Gastrocnemius medialis (tissue), 4 donors: ENCODE measurements at regions not wholly inside any gene's neighbourhood (a gene's known extent, or its start where the extent isn't known, plus 50 kb on each side); places are given as distances from the start of the nearest gene placed in this dataset.

Experiments
- ATAC-seq, 2 donors: fragments of 150-250 bp; one replicate each; pipeline ENCODE4 v1.9.1; 2016
- DNase-seq, 2 donors: peaks; one replicate each; pipeline ENCODE4 v3.0.0-alpha.2; 2019
- H3K27ac ChIP-seq, 4 donors: fragments of 200-600 bp; sonication (generic); 1 replicate in 1 of 4; 2 replicates in 3 of 4; pipeline ENCODE4 v1.5.1; 2016 to 2018; ENCODE audit warnings: mild to moderate bottlenecking in 2 of 4, moderate library complexity in 1 of 4
- H3K27me3 ChIP-seq, 3 donors: fragments of 200-600 bp; sonication (generic) in 2 of 3; 1 replicate in 1 of 3; 2 replicates in 2 of 3; pipeline versions ENCODE4 v1.5.1 to v1.6.0; 2016 to 2019; ENCODE audit warnings: mild to moderate bottlenecking in 1 of 3, moderate library complexity in 1 of 3
- H3K36me3 ChIP-seq, 2 donors: fragments of 200-600 bp; sonication (generic) in 1 of 2; one replicate each; pipeline ENCODE4 v1.5.1; 2017 to 2018
- H3K4me1 ChIP-seq, 2 donors: fragments of 200-600 bp; sonication (generic) in 1 of 2; one replicate each; pipeline ENCODE4 v1.5.1; 2016 to 2017; ENCODE audit warnings: mild to moderate bottlenecking in 2 of 2
- H3K4me3 ChIP-seq, 4 donors: fragments of 200-600 bp; sonication (generic) in 3 of 4; 1 replicate in 1 of 4; 2 replicates in 3 of 4; pipeline ENCODE4 v1.5.1; 2016 to 2019; ENCODE audit warnings: mild to moderate bottlenecking in 2 of 4
- H3K9me3 ChIP-seq, 3 donors: fragments of 200-600 bp; sonication (generic) in 2 of 3; 1 replicate in 1 of 3; 2 replicates in 2 of 3; pipeline ENCODE4 v1.5.1; 2016 to 2019
- POLR2A ChIP-seq, 2 donors: fragments of 450-650 bp; IDR thresholded peaks; one replicate each; pipeline ENCODE4 v1.6.1; 2017; ENCODE audit warnings: antibody characterized with exemption in 2 of 2, mild to moderate bottlenecking in 2 of 2, moderate library complexity in 2 of 2
- in situ Hi-C, 4 donors: fragments of 200-750 bp; cut with MboI; loops; one replicate each; pipeline versions ENCODE4 v1.15.0 to v1.8.0; 2017; ENCODE audit warnings: low sequenced_read_pairs in 4 of 4
- intact Hi-C: fragments of 100-400 bp; cut with DNase I; formaldehyde crosslinking; loops from one replicate; pipeline ENCODE4 v1.15.1; 2023; ENCODE audit warnings: low total_unique reads
- TF ChIP-seq, protein P1 (sequence below), 5 experiments: fragments of 450-650 bp in 3 of 5; fragments of 200-600 bp in 2 of 5; sonication (generic) in 2 of 5; IDR thresholded peaks in 4 of 5; conservative IDR thresholded peaks in 1 of 5; 1 replicate in 4 of 5; 2 replicates in 1 of 5; pipeline ENCODE4 v1.5.1; 2016 to 2019; ENCODE audit warnings: antibody characterized with exemption in 5 of 5, mild to moderate bottlenecking in 3 of 5, moderate library complexity in 3 of 5

DNA sequence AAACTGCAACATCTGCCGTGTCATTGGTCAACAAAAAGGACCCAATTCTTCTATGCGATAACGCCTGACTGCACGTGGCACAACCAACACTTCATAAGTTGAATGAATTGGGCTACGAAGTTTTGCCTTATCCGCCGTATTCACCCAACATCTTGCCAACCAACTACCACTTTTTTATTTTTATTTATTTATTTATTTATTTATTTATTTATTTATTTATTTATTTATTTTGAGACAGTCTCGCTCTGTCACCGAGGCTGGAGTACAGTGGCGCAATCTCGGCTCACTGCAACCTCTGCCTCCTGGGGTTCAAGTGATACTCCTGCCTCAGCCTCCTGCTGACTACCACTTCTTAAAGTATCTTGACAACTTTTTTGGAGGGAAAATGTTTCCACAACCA is 127.4 kb downstream of the RASSF9 start:
- intact Hi-C loops (no loop called here), in situ Hi-C loops (no loop called here)
- Histone ChIP-seq H3K4me3 (no peak overlapping the region), H3K27ac (no peak overlapping the region), H3K9me3 (no peaks in the 10 kb centered on the region), H3K27me3 (no peaks in the 10 kb centered on the region), H3K36me3 (no peaks in the 10 kb centered on the region), H3K4me1 (peaks cover 0 to 13% of the 10 kb centered on the region in 2 donors)
- TF ChIP-seq, protein P1, sequence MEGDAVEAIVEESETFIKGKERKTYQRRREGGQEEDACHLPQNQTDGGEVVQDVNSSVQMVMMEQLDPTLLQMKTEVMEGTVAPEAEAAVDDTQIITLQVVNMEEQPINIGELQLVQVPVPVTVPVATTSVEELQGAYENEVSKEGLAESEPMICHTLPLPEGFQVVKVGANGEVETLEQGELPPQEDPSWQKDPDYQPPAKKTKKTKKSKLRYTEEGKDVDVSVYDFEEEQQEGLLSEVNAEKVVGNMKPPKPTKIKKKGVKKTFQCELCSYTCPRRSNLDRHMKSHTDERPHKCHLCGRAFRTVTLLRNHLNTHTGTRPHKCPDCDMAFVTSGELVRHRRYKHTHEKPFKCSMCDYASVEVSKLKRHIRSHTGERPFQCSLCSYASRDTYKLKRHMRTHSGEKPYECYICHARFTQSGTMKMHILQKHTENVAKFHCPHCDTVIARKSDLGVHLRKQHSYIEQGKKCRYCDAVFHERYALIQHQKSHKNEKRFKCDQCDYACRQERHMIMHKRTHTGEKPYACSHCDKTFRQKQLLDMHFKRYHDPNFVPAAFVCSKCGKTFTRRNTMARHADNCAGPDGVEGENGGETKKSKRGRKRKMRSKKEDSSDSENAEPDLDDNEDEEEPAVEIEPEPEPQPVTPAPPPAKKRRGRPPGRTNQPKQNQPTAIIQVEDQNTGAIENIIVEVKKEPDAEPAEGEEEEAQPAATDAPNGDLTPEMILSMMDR (IDR thresholded peaks at IDR 0.05 in 4 of 5, conservative IDR thresholded peaks at IDR 0.05 in 1 of 5), result no peak
- TF ChIP-seq POLR2A (IDR thresholded peaks at IDR 0.05), result no peak
- ATAC-seq, result no peak
- DNase-seq, result no peak

DNA sequence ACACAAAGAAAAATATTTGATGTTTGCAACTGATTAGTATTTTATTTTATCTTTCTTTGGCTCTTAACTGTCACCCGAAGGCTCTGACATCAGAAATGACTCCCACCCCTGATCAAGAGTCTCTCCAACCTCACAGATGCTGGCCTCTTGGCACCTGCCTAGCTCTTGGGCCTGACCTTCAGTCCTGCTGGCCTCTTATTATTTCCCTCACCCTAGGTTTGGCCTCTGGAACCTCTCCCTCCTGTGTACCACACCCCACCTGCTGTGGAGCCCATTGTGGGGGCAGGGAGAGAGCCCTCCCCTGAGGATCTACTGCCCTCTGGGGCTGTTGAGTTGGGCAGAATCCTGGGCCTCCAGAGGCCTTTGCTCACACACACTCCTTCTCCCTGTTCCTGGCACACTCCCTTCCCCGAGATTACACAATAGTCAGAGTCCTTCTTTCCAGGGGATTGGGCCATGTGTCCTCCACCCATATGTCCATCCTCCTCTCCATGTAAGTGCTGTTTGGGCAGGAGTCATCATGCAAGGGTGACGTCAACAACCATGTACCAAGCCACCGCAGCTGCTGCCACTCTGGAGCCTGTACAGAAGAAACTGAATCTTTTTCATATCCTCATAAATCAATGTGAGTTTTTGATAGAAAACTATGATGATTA is 124.3 kb downstream of the RASSF9 start:
- Histone ChIP-seq H3K36me3 (no peaks in the 10 kb centered on the region), H3K27me3 (no peaks in the 10 kb centered on the region), H3K27ac (peak overlapping the region in 3 of 4 donors; percentile 55 to 66 (median 57)), H3K9me3 (no peaks in the 10 kb centered on the region), H3K4me3 (no peak overlapping the region), H3K4me1 (peaks cover 0 to 13% of the 10 kb centered on the region in 2 donors)
- intact Hi-C loops (no loop called here), in situ Hi-C loops (no loop called here)
- peak; percentile 46 to 63 for DNase-seq
- ATAC-seq, result peak; percentile 81 to 94
- no peak for TF ChIP-seq POLR2A (IDR thresholded peaks at IDR 0.05)
- TF ChIP-seq, protein P1 (IDR thresholded peaks at IDR 0.05 in 4 of 5, conservative IDR thresholded peaks at IDR 0.05 in 1 of 5), result no peak

DNA sequence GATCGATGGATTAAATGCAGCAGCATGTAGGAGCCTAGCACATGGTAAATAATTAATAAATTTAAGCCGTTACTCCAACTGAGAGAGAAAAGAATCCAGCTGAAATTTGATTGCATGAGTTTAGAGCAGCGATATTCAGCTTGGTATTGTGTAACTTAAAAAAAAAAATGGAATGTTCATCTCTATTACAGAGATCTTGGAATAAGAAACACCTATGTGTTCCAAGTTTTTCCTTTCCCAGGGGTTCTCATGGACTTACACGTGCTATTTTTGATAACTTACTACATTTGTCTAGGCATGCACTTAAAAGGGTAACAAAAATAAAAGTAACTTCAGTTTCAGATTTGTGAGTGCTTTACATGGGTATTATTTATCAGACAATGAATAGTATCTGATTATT is 122.8 kb downstream of the RASSF9 start:
- Histone ChIP-seq H3K27me3 (no peaks in the 10 kb centered on the region), H3K4me1 (peaks cover 0 to 13% of the 10 kb centered on the region in 2 donors), H3K36me3 (no peaks in the 10 kb centered on the region), H3K9me3 (no peaks in the 10 kb centered on the region), H3K27ac (peak overlapping the region; percentile 9 to 57 (median 15)), H3K4me3 (no peak overlapping the region)
- DNase-seq, result no peak
- ATAC-seq, result peak; percentile 81 to 84
- in situ Hi-C loops (no loop called here), intact Hi-C loops (no loop called here)
- TF ChIP-seq, protein P1 (IDR thresholded peaks at IDR 0.05 in 4 of 5, conservative IDR thresholded peaks at IDR 0.05 in 1 of 5), result no peak
- no peak for TF ChIP-seq POLR2A (IDR thresholded peaks at IDR 0.05)

DNA sequence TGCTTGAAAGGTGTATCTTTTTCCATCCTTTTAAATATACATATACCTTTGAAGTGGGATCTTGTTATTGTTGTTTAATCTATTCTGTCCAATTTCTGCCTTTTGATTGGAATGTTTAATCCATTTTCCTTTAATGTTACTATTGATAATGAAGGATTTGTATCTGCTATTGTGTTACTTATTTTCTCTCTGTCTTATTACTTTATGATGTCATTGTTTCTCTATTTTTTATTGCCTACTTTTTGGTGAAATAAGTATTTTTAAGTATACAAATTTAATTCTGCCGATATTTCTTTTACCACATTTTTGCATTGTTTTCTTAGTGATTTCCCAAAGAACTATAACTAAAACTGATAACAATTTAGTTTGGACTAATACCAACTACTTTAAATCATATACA is 121.8 kb downstream of the RASSF9 start:
- Histone ChIP-seq H3K9me3 (no peaks in the 10 kb centered on the region), H3K27ac (peak overlapping the region in 1 of 4 donors; percentile 21), H3K4me1 (peaks cover 0 to 13% of the 10 kb centered on the region in 2 donors), H3K27me3 (no peaks in the 10 kb centered on the region), H3K36me3 (no peaks in the 10 kb centered on the region), H3K4me3 (no peak overlapping the region)
- intact Hi-C loops (no loop called here), in situ Hi-C loops (no loop called here)
- DNase-seq (no peak), ATAC-seq (no peak)
- TF ChIP-seq, protein P1 (IDR thresholded peaks at IDR 0.05 in 4 of 5, conservative IDR thresholded peaks at IDR 0.05 in 1 of 5), result no peak
- no peak for TF ChIP-seq POLR2A (IDR thresholded peaks at IDR 0.05)
